GM19452 (cell line): ENCODE measurements at regions not wholly inside any gene's neighbourhood (a gene's known extent, or its start where the extent isn't known, plus 50 kb on each side); places are given as distances from the start of the nearest gene placed in this dataset.
"Not testable (repeated sequence)": the region's sequence is repeated elsewhere in the genome, so short reads cannot be mapped to it uniquely, and the experiment has no call there.

Experiments
- ATAC-seq: cut with Tn5 transposase; IDR thresholded peaks from one replicate; pipeline ENCODE4 v1.9.1; 2021; ENCODE audit not compliant: unreplicated experiment

GRCh38 chr14:106753751-106754150, 1227.4 kb downstream of the TMEM121 start:
- ATAC-seq, result not testable (repeated sequence)

GRCh38 chr14:106757444-106757843, 1231.1 kb downstream of the TMEM121 start:
- not testable (repeated sequence) for ATAC-seq

GRCh38 chr14:106761886-106762816, 1235.8 kb downstream of the TMEM121 start:
- not testable (repeated sequence) for ATAC-seq

GRCh38 chr14:106764968-106765369, 1238.6 kb downstream of the TMEM121 start:
- peak; percentile 57 for ATAC-seq

- no peak for ATAC-seq
These were observed 1239.8 kb downstream of the TMEM121 start for GRCh38 chr14:106766145-106766544.

GRCh38 chr14:106766551-106767277, 1240.3 kb downstream of the TMEM121 start:
- not testable (repeated sequence) for ATAC-seq

GRCh38 chr14:106768230-106768629, 1241.8 kb downstream of the TMEM121 start:
- ATAC-seq, result not testable (repeated sequence)

GRCh38 chr14:106768972-106769700, 1242.8 kb downstream of the TMEM121 start:
- ATAC-seq, result not testable (repeated sequence)

- ATAC-seq, result not testable (repeated sequence)
These were observed 1243.8 kb downstream of the TMEM121 start for GRCh38 chr14:106770158-106770672.

GRCh38 chr14:106774889-106775480, 1248.6 kb downstream of the TMEM121 start:
- ATAC-seq, result not testable (repeated sequence)

GRCh38 chr14:106776395-106776983, 1250.1 kb downstream of the TMEM121 start:
- ATAC-seq, result no peak

GRCh38 chr14:106778986-106779385, 1252.6 kb downstream of the TMEM121 start:
- no peak for ATAC-seq

GRCh38 chr14:106786697-106787096, 1260.3 kb downstream of the TMEM121 start:
- ATAC-seq, result no peak

- ATAC-seq, result no peak
These were observed 1261.2 kb downstream of the TMEM121 start for GRCh38 chr14:106787626-106788025.

- no peak for ATAC-seq
These were observed 1262.2 kb downstream of the TMEM121 start for GRCh38 chr14:106788534-106788933.

- ATAC-seq, result no peak
These were observed 1262.9 kb downstream of the TMEM121 start for GRCh38 chr14:106789318-106789717.

GRCh38 chr14:106790189-106791036, 1264.0 kb downstream of the TMEM121 start:
- no peak for ATAC-seq

- ATAC-seq, result no peak
These were observed 1266.2 kb downstream of the TMEM121 start for GRCh38 chr14:106792543-106792942.

GRCh38 chr14:106798166-106798565, 1271.8 kb downstream of the TMEM121 start:
- not testable (repeated sequence) for ATAC-seq
